ENCODE measurements at regions not wholly inside any gene's neighbourhood (a gene's known extent, or its start where the extent isn't known, plus 50 kb on each side); places are given as distances from the start of the nearest gene placed in this dataset.
A peak's percentile ranks its signal among the peaks of the same experiment; 100 is the strongest.

- no peak for DNase-seq
Observed at GRCh38 chr1:84759756-84760155, 69.5 kb upstream of the SSX2IP start.

GRCh38 chr1:84758968-84759491, 68.8 kb upstream of the SSX2IP start:
- DNase-seq: peak in 1 of 2 experiments; percentile 7

GRCh38 chr1:84758476-84758875, 68.2 kb upstream of the SSX2IP start:
- no peak for DNase-seq

- DNase-seq: no peak
Observed at GRCh38 chr1:84757301-84757700, 67.0 kb upstream of the SSX2IP start.

GRCh38 chr1:84756455-84757082, 66.3 kb upstream of the SSX2IP start:
- DNase-seq: no peak

GRCh38 chr1:84756001-84756400, 65.7 kb upstream of the SSX2IP start:
- DNase-seq: no peak

GRCh38 chr1:84755216-84755615, 65.0 kb upstream of the SSX2IP start:
- DNase-seq: no peak

- DNase-seq: no peak
Observed at GRCh38 chr1:84754386-84754703, 64.1 kb upstream of the SSX2IP start.

- DNase-seq: peak; percentile 58 to 74
Observed at GRCh38 chr1:84753516-84754385, 63.5 kb upstream of the SSX2IP start.

GRCh38 chr1:84750110-84750730, 60.0 kb upstream of the SSX2IP start:
- no peak for DNase-seq

GRCh38 chr1:84749427-84749826, 59.2 kb upstream of the SSX2IP start:
- no peak for DNase-seq

- no peak for DNase-seq
Observed at GRCh38 chr1:84748364-84748763, 58.1 kb upstream of the SSX2IP start.

- DNase-seq: no peak
Observed at GRCh38 chr1:84745857-84746256, 55.6 kb upstream of the SSX2IP start.

GRCh38 chr1:84743896-84744295, 53.6 kb upstream of the SSX2IP start:
- no peak for DNase-seq

- no peak for DNase-seq
Observed at GRCh38 chr1:84742653-84743052, 52.4 kb upstream of the SSX2IP start.

- DNase-seq: no peak
Observed at GRCh38 chr1:84740050-84740714, 49.9 kb upstream of the SSX2IP start.
